SK-N-MC (cell line): ENCODE measurements at regions not wholly inside any gene's neighbourhood (a gene's known extent, or its start where the extent isn't known, plus 50 kb on each side); places are given as distances from the start of the nearest gene placed in this dataset.
"Not testable (repeated sequence)": the region's sequence is repeated elsewhere in the genome, so short reads cannot be mapped to it uniquely, and the experiment has no call there.

Experiments used
- DNase-seq: peaks from one replicate; pipeline ENCODE4 v3.0.0-alpha.2; 2011; ENCODE audit warnings: low read depth, low spot score
- H3K27ac ChIP-seq: fragments of 200-600 bp; sonication (generic); 2 replicates; pipeline ENCODE4 v1.5.1; 2016; ENCODE audit warnings: mixed run types
- H3K36me3 ChIP-seq: fragments of 200-600 bp; sonication (generic); 2 replicates; pipeline ENCODE4 v1.6.1; 2017; ENCODE audit warnings: antibody characterized with exemption, low read length, mixed read lengths; ENCODE audit not compliant: insufficient read depth
- H3K4me3 ChIP-seq: fragments of 200-600 bp; sonication (generic); 2 replicates; pipeline ENCODE4 v1.5.1; 2016
- H3K9ac ChIP-seq: fragments of 200-600 bp; sonication (generic); 2 replicates; pipeline ENCODE4 v1.8.0; 2017; ENCODE audit warnings: mixed run types, mixed read lengths; ENCODE audit not compliant: insufficient read length
- H3K9me3 ChIP-seq: fragments of 200-600 bp; sonication (generic); 2 replicates; pipeline ENCODE4 v1.6.1; 2017; ENCODE audit warnings: low read depth, mild to moderate bottlenecking, antibody characterized with exemption, low read length, moderate library complexity, mixed read lengths
- EZH2 ChIP-seq: fragments of 200-600 bp; sonication (generic); IDR thresholded peaks from one replicate; pipeline ENCODE4 v1.6.1; 2017; ENCODE audit warnings: antibody characterized with exemption
- FOXP2 ChIP-seq: optimal IDR thresholded peaks from 2 replicates; pipeline ENCODE3; 2011; ENCODE audit warnings: mild to moderate bottlenecking, moderate library complexity; ENCODE audit not compliant: insufficient read depth; ENCODE audit errors: extremely low read length, control extremely low read depth
- POLR2AphosphoS5 ChIP-seq: IDR thresholded peaks from 2 replicates; pipeline ENCODE4 v1.6.1; 2012; ENCODE audit warnings: mild to moderate bottlenecking, low read depth, low read length, borderline replicate concordance

DNA sequence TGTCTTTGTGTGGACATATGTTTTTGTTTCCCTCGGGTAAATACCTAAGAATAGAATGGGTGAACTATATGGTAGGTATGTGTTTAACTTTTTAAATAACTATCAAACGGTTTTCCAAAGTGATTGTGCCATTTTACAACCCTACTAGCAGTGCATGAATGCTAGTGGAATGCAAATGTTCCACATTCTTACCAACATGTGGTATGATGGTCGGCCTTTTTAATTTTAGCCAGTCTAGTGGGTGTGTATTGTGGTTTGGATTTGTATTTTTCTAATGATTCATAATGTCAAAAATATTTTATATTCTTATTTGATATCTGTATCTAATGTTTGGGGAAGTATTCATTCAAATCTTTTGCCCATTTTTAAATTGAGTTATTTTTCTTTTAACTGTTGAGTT, 68.2 kb upstream of the SMAD3 start:
- H3K9ac ChIP-seq, result no peak overlapping the region
- TF ChIP-seq FOXP2, result no peak
- TF ChIP-seq EZH2, result no peak
- TF ChIP-seq POLR2AphosphoS5, result no peak
- no peak overlapping the region for H3K4me3 ChIP-seq
- no peak overlapping the region for H3K27ac ChIP-seq
- H3K9me3 ChIP-seq, result no peaks in the 10 kb centered on the region
- H3K36me3 ChIP-seq, result no peaks in the 10 kb centered on the region
- DNase-seq, result no peak

DNA sequence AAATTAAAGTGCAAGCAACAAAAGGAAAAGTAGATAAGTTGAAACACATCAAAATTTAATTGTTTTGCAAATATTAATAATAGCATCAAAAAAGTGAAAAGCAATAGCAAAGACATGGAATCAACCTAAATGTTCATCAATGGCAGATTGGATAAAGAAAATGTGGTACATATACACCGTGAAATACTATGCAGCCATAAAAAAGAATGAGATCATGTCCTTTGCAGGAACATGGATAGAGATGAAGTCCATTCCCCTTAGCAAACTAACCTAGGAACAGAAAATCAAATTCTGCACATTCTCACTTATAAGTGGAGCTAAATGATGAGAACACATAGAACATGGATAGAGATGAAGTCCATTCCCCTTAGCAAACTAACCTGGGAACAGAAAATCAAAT, 67.2 kb upstream of the SMAD3 start:
- not testable (repeated sequence) for H3K27ac ChIP-seq, DNase-seq, H3K9ac ChIP-seq, H3K36me3 ChIP-seq, H3K4me3 ChIP-seq, H3K9me3 ChIP-seq

DNA sequence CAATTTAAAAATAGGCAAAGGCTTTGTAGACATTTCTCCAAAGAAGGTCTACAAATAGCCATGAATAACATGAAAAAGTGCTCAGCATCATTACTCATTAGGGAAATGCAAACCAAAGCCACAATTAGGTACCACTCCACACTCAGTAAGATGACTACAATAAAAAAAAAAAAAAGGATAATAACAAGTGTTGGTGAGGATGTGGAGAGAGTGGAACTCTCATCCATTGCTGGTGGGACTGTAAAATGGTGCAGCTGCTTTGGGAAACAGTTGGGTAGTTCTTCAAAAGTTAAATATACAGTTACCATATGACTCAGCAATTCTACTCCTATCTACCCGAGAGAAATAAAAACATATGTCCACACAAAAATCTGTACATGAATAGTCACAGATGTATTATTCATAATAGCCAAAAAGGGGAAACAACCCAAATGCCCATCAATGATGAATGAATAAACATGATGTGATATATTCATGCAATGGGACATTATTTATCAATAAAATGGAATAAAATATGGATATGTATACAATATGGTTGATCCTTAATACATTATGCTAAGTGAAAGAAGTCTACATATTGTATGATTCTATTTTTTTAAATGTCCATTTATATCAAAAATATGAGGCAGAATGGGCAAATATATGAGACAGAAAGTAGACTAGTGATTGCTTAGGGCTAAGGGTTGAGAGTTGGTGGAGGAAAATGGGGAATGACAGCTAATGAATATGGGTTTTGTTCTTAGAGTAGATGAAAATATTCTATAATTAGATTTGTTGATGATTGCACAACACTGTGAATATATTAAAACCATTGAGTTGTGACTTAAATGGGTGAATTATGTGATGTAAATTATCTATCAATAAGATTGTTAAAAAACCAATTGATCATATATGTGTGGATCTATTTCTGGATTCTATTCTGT, 66.1 kb upstream of the SMAD3 start:
- H3K4me3 ChIP-seq, result no peak overlapping the region
- no peak overlapping the region for H3K27ac ChIP-seq
- H3K9ac ChIP-seq, result no peak overlapping the region
- TF ChIP-seq FOXP2 (no peak), POLR2AphosphoS5 (no peak), EZH2 (no peak)
- no peaks in the 10 kb centered on the region for H3K9me3 ChIP-seq
- no peak for DNase-seq
- H3K36me3 ChIP-seq, result no peaks in the 10 kb centered on the region

DNA sequence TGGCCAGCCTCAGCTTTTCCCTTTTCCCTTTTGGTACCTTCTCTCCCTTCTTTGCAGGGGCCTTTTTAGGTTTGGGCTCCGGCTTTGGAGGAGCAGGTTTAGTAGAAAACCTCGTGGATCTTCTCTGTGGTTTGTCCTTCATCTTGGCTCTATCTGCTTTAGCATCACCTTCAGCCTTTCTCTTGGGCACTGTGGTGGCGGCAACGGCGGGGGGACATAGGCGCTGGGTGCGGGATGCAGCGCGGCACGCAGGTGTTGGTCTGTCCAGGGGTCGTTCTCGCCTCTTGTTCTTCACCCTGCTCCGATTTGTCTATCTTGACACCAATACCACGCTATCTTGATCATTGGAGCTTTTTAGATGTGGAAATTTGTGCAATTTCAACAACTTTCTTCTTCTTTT, 64.5 kb upstream of the SMAD3 start:
- H3K9ac ChIP-seq, result no peak overlapping the region
- no peak overlapping the region for H3K4me3 ChIP-seq
- H3K9me3 ChIP-seq, result no peaks in the 10 kb centered on the region
- no peak overlapping the region for H3K27ac ChIP-seq
- TF ChIP-seq EZH2 (no peak), POLR2AphosphoS5 (no peak), FOXP2 (no peak)
- H3K36me3 ChIP-seq, result no peaks in the 10 kb centered on the region
- no peak for DNase-seq

DNA sequence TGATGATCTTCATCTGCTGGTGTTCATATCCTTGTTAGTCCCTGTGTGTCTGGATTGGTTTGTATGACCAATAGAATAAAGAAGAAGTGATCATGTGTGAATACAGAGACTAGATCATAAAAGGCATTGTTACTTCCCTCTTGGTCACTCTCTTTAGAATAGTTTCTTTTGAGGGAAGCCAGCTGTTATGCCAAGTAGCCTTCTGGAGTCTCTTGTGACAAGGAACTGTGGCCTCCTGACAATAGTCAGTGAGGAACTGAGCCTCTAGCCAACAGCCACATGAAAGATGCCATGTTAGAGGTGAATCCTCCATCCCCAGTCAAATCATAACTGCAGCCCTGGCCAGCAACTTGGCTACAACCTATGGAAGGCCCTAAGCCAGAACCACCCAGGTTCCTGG, 63.0 kb upstream of the SMAD3 start:
- H3K9ac ChIP-seq, result no peak overlapping the region
- H3K9me3 ChIP-seq, result no peaks in the 10 kb centered on the region
- no peaks in the 10 kb centered on the region for H3K36me3 ChIP-seq
- TF ChIP-seq FOXP2, result no peak
- no peak for TF ChIP-seq POLR2AphosphoS5
- no peak for TF ChIP-seq EZH2
- no peak overlapping the region for H3K27ac ChIP-seq
- H3K4me3 ChIP-seq, result no peak overlapping the region
- no peak for DNase-seq

DNA sequence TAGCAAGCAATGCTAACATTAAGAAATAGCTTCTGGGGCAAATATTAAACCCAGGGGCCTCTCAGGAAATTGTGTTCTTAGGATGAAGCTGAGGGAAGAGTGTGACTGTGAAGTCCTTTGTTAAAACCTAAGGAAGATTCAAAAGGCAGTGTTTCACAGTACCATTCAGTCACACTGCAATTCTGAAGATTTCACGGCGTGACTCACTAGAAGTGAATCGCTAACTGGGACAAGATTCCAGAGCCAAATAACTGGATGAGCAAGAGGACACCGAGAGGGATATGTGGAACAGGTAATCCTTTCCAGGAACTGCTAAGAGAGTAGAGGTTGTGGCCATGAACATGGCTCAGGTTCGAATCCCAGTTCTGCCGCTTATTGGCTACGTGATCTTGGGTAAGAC, 61.8 kb upstream of the SMAD3 start:
- Histone ChIP-seq H3K27ac (no peak overlapping the region), H3K4me3 (no peak overlapping the region), H3K9ac (no peak overlapping the region), H3K9me3 (no peaks in the 10 kb centered on the region), H3K36me3 (no peaks in the 10 kb centered on the region)
- no peak for DNase-seq
- no peak for TF ChIP-seq FOXP2
- TF ChIP-seq EZH2, result no peak
- TF ChIP-seq POLR2AphosphoS5, result no peak

DNA sequence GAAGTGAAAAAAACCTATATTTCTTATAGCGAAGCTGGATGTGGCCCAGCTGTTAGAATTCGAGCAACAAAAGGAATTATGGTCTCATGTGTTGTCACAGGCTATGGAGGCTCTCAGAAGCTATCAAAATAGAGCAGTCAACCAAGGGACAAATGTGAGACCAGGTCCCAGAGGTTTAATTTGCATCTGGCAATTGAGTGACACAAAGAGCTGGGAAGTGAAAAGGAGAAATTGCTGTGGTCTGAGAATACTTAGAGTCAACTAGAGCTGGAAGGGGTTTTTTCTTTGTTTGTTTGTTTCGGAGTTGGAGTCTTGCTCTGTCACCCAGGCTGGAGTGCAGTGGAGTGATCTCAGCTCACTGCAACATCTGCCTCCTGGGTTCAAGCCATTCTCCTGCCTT, 61.3 kb upstream of the SMAD3 start:
- Histone ChIP-seq H3K9ac (no peak overlapping the region), H3K9me3 (no peaks in the 10 kb centered on the region), H3K36me3 (no peaks in the 10 kb centered on the region), H3K4me3 (no peak overlapping the region), H3K27ac (no peak overlapping the region)
- no peak for TF ChIP-seq FOXP2
- no peak for TF ChIP-seq EZH2
- TF ChIP-seq POLR2AphosphoS5, result no peak
- no peak for DNase-seq

DNA sequence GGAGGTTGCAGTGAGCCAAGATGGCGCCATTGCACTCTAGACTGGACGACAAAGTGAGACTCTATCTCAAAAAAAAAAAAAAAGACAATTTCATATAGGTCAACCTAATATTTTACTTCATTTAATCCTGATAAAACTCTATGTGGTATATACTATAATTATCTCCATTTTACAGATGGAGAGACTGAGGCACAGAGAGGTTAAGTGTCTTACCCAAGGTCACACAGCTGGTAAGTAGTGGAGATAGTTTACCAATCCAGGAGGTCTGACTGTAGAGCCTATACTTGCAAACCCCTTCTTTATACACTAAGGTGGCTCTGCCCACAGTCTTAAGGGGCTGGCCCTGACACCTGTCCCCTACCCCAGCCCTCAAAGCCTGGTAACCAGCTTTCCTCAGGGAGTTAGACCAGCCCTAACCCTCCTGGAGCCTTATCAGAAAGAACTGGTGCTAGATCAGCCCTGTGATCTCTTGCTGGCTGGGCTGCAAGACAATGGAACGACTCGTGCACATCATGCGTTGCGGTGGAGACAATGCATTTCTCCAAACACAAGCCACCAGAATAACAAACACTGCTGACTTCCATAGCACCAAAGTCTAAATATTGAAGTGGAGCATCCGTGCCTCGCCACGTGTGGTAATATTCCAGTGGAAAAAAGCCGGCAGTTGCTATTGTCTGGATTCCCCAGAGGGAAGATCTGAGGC, 60.0 kb upstream of the SMAD3 start:
- H3K9me3 ChIP-seq, result no peaks in the 10 kb centered on the region
- TF ChIP-seq POLR2AphosphoS5, result no peak
- TF ChIP-seq FOXP2, result no peak
- TF ChIP-seq EZH2, result no peak
- no peaks in the 10 kb centered on the region for H3K36me3 ChIP-seq
- H3K9ac ChIP-seq, result no peak overlapping the region
- no peak overlapping the region for H3K27ac ChIP-seq
- H3K4me3 ChIP-seq, result no peak overlapping the region
- no peak for DNase-seq
